Heart right ventricle (tissue), 16 donors: ENCODE measurements at regions not wholly inside any gene's neighbourhood (a gene's known extent, or its start where the extent isn't known, plus 50 kb on each side); places are given as distances from the start of the nearest gene placed in this dataset.

ENCODE experiments used
- ATAC-seq, 8 donors: fragments of 200-7000 bp; cut with Tn5 transposase; one replicate each; pipeline ENCODE4 v1.9.1; 2020; ENCODE audit warnings: mild to moderate bottlenecking in 8 of 8, moderate library complexity in 8 of 8, moderate number of reproducible peaks in 1 of 8
- DNase-seq, 2 donors: peaks; one replicate each; pipeline ENCODE4 v3.0.0-alpha.2; 2020
- H3K27ac ChIP-seq, 10 donors: fragments of 200-600 bp; sonication (generic) in 2 of 10; one replicate each; pipeline versions ENCODE4 v1.5.0 to v1.8.0; 2020 to 2022; ENCODE audit warnings: mild to moderate bottlenecking in 3 of 10
- H3K27me3 ChIP-seq, 7 donors: fragments of 200-600 bp; one replicate each; pipeline ENCODE4 v1.8.0; 2021 to 2022; ENCODE audit warnings: mild to moderate bottlenecking in 2 of 7
- H3K36me3 ChIP-seq, 9 donors: fragments of 200-600 bp; sonication (generic) in 1 of 9; one replicate each; pipeline versions ENCODE4 v1.5.0 to v1.8.0; 2020 to 2022; ENCODE audit warnings: mild to moderate bottlenecking in 2 of 9
- H3K4me1 ChIP-seq, 9 donors: fragments of 200-600 bp; sonication (generic) in 1 of 9; one replicate each; pipeline versions ENCODE4 v1.5.0 to v1.8.0; 2020 to 2022; ENCODE audit warnings: mild to moderate bottlenecking in 4 of 9
- H3K4me3 ChIP-seq, 10 donors: fragments of 200-600 bp; sonication (generic) in 2 of 10; one replicate each; pipeline versions ENCODE4 v1.5.0 to v1.8.0; 2020 to 2022; ENCODE audit warnings: mild to moderate bottlenecking in 7 of 10, moderate library complexity in 2 of 10
- H3K9me3 ChIP-seq, 11 donors: fragments of 200-600 bp in 10 of 11; sonication (generic) in 2 of 11; one replicate each; pipeline versions ENCODE4 v1.5.0 to v1.8.0; 2013 to 2022; ENCODE audit warnings: mild to moderate bottlenecking in 2 of 11, control low read depth in 1 of 11, moderate library complexity in 1 of 11
- CTCF ChIP-seq, 9 donors: fragments of 200-600 bp; sonication (generic) in 2 of 9; IDR thresholded peaks; one replicate each; pipeline versions ENCODE4 v1.5.0 to v1.8.0; 2021 to 2022; ENCODE audit warnings: antibody characterized with exemption in 9 of 9, mild to moderate bottlenecking in 5 of 9, moderate library complexity in 1 of 9
- WGBS, 2 donors: extraction: QIAGEN DNeasy Blood & Tissue Kit; methylation state at CpG; one replicate each; pipeline ENCODE4 v1.1.7; 2013; ENCODE audit warnings: inconsistent platforms in 1 of 2; 5-methylcytosine and 5-hydroxymethylcytosine counted together
- intact Hi-C, 10 donors: fragments of 100-400 bp; cut with DNase I; formaldehyde crosslinking; loops; one replicate each; pipeline versions ENCODE4 v1.11.1 to v1.14.2; 2022
- donor health status: Arrhythmogenic right ventricular cardiomyopathy.
- donor health status: ischemic (EF 13 %, LVEDD 7.1; RV severe dilation, severe dysfunction).
- donor health status: healthy with polysubstance abuse.
- donor health status: DM: no; HTN: yes; CAD: no.
- donor health status: DM: no; HTN: no; CAD: no.
- donor health status: ischemic (EF 25% LVEDD 6.9; RV normal size, moderate dysfunction).
- donor health status: ischemic (EF 25% LVEDD 5.7; RV mildly dilated, moderate dysfunction).
- donor health status: healthy.
- donor health status: DM: yes; HTN: yes; CAD: no.
- donor health status: Ischemic cardiomyopathy.
- donor health status: ischemic (EF 35%, LVEDD 5.7; RV mildly dilated, moderate dysfunction).
- donor health status: nonischemic (EF 11% LVEDD 7.7; RV severe dilation, severe dysfunction).
- donor health status: DM: yes; HTN: yes; CAD: no.
- donor health status: PGD.
- donor health status: ischemic (EF 29% LVEDD 5.4; RV normal size, mild dysfunction).
- donor health status: nonischemic (EF 23%, LVEDD 6.1; RV moderate dilation, normal function).

GRCh38 chr6:97462938-97463598, 180.1 kb upstream of the MMS22L start:
- no peak for TF ChIP-seq CTCF (IDR thresholded peaks at IDR 0.05)
- Histone ChIP-seq H3K4me1 (no peaks in the 10 kb centered on the region), H3K27me3 (no peaks in the 10 kb centered on the region), H3K36me3 (no peaks in the 10 kb centered on the region), H3K9me3 (no peaks in the 10 kb centered on the region), H3K4me3 (no peak overlapping the region), H3K27ac (no peak overlapping the region)
- intact Hi-C loops: no loop called here
- ATAC-seq (no peak), DNase-seq (no peak)
- 37 to 39% methylated on average over 4 of the region's 4 CpGs for WGBS, 2 donors

GRCh38 chr6:97465877-97466561, 183.0 kb upstream of the MMS22L start:
- 32 to 37% methylated on average over 6 of the region's 6 CpGs for WGBS, 2 donors
- ATAC-seq: no peak
- no peaks in the 10 kb centered on the region for H3K4me1 ChIP-seq
- H3K27ac ChIP-seq: no peak overlapping the region
- TF ChIP-seq CTCF (IDR thresholded peaks at IDR 0.05): no peak
- H3K9me3 ChIP-seq: no peaks in the 10 kb centered on the region
- no peak for DNase-seq
- no peak overlapping the region for H3K4me3 ChIP-seq
- intact Hi-C loops: no loop called here
- H3K36me3 ChIP-seq: no peaks in the 10 kb centered on the region
- H3K27me3 ChIP-seq: peaks cover 0 to 3% (median 0%) of the 10 kb centered on the region in 7 donors

- peaks cover 0 to 3% (median 0%) of the 10 kb centered on the region in 7 donors for H3K27me3 ChIP-seq
- DNase-seq (no peak), ATAC-seq (no peak)
- H3K9me3 ChIP-seq: no peaks in the 10 kb centered on the region
- intact Hi-C loops: no loop called here
- no peak overlapping the region for H3K27ac ChIP-seq
- no peaks in the 10 kb centered on the region for H3K36me3 ChIP-seq
- H3K4me3 ChIP-seq: no peak overlapping the region
- H3K4me1 ChIP-seq: no peaks in the 10 kb centered on the region
- TF ChIP-seq CTCF (IDR thresholded peaks at IDR 0.05): no peak
Measured at GRCh38 chr6:97468981-97469380, 186.0 kb upstream of the MMS22L start.

- Histone ChIP-seq H3K36me3 (no peaks in the 10 kb centered on the region), H3K4me3 (no peak overlapping the region), H3K27ac (no peak overlapping the region), H3K27me3 (peaks cover 0 to 3% (median 0%) of the 10 kb centered on the region in 7 donors), H3K4me1 (no peaks in the 10 kb centered on the region), H3K9me3 (no peaks in the 10 kb centered on the region)
- no peak for TF ChIP-seq CTCF (IDR thresholded peaks at IDR 0.05)
- intact Hi-C loops: no loop called here
- ATAC-seq: no peak
- DNase-seq: no peak
- WGBS, 2 donors: 72 to 85% methylated on average over 1 of the region's 1 CpG
Measured at GRCh38 chr6:97469451-97469850, 186.4 kb upstream of the MMS22L start.
